SKM-1 (cell line): ENCODE measurements at regions not wholly inside any gene's neighbourhood (a gene's known extent, or its start where the extent isn't known, plus 50 kb on each side); places are given as distances from the start of the nearest gene placed in this dataset.

Experiments used
- DNase-seq: peaks from one replicate; lab custom pipeline; 2025; ENCODE audit not compliant: unreplicated experiment; lab: John Stamatoyannopoulos, UW

GRCh38 chr3:177946936-177947335, 589.3 kb upstream of the KCNMB2 start:
- no peak for DNase-seq

- no peak for DNase-seq
Measured at GRCh38 chr3:177947901-177948300, 588.3 kb upstream of the KCNMB2 start.

GRCh38 chr3:177948716-177949425, 587.4 kb upstream of the KCNMB2 start:
- DNase-seq = no peak

- no peak for DNase-seq
Measured at GRCh38 chr3:177959188-177959587, 577.0 kb upstream of the KCNMB2 start.

GRCh38 chr3:177960014-177960413, 576.2 kb upstream of the KCNMB2 start:
- DNase-seq = no peak

GRCh38 chr3:177960722-177961121, 575.5 kb upstream of the KCNMB2 start:
- DNase-seq = no peak

GRCh38 chr3:177961784-177962183, 574.5 kb upstream of the KCNMB2 start:
- DNase-seq = no peak

GRCh38 chr3:177966493-177966892, 569.7 kb upstream of the KCNMB2 start:
- DNase-seq = no peak

GRCh38 chr3:177968891-177969290, 567.3 kb upstream of the KCNMB2 start:
- no peak for DNase-seq

GRCh38 chr3:177973241-177973840, 562.9 kb upstream of the KCNMB2 start:
- no peak for DNase-seq

- DNase-seq = no peak
Measured at GRCh38 chr3:177976241-177976640, 560.0 kb upstream of the KCNMB2 start.

- DNase-seq = no peak
Measured at GRCh38 chr3:177976866-177977265, 559.4 kb upstream of the KCNMB2 start.

GRCh38 chr3:177977381-177978158, 558.7 kb upstream of the KCNMB2 start:
- DNase-seq = no peak

GRCh38 chr3:177978946-177979345, 557.3 kb upstream of the KCNMB2 start:
- DNase-seq = no peak

GRCh38 chr3:177979703-177980102, 556.5 kb upstream of the KCNMB2 start:
- DNase-seq = no peak

GRCh38 chr3:177981576-177981975, 554.7 kb upstream of the KCNMB2 start:
- no peak for DNase-seq

- no peak for DNase-seq
Measured at GRCh38 chr3:177982034-177982433, 554.2 kb upstream of the KCNMB2 start.

- DNase-seq = no peak
Measured at GRCh38 chr3:177983320-177983719, 552.9 kb upstream of the KCNMB2 start.

GRCh38 chr3:177992993-177993970, 543.0 kb upstream of the KCNMB2 start:
- no peak for DNase-seq

GRCh38 chr3:177994976-177995375, 541.3 kb upstream of the KCNMB2 start:
- DNase-seq = no peak
